OCI-LY3 (cell line): ENCODE measurements at regions not wholly inside any gene's neighbourhood (a gene's known extent, or its start where the extent isn't known, plus 50 kb on each side); places are given as distances from the start of the nearest gene placed in this dataset.

Source experiments
- EZH2phosphoT487 ChIP-seq: fragments of 200-600 bp; shearing (Covaris generic); IDR thresholded peaks from 2 replicates; pipeline ENCODE4 v1.6.1; 2018; ENCODE audit warnings: antibody characterized with exemption, mixed run types, low read depth
- TF ChIP-seq, protein P1 (sequence below): fragments of 200-600, 300-600 bp; sonication (generic); IDR thresholded peaks from 2 replicates; pipeline ENCODE4 v1.5.1; 2014; ENCODE audit warnings: antibody characterized with exemption, low read length, low read depth

DNA sequence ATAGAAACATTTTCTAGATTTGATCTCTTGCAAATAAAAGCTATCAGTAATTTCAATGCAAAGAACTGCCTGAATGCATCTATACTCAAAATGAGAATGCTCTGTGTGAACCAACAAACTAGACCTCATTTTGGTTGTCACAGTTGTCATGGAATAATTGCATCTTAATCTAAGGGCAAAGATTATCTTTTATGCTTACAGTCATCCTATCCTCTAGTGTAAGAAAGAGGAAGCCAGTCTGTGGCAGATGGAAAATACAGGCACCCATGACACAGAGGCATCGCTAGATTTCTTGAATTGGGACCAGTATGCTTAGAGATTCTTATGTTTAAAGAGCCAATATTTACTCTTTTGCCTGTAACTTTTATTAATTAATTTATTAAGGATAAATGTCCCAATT is 95.0 kb downstream of the MACIR start:
- TF ChIP-seq, protein P1, sequence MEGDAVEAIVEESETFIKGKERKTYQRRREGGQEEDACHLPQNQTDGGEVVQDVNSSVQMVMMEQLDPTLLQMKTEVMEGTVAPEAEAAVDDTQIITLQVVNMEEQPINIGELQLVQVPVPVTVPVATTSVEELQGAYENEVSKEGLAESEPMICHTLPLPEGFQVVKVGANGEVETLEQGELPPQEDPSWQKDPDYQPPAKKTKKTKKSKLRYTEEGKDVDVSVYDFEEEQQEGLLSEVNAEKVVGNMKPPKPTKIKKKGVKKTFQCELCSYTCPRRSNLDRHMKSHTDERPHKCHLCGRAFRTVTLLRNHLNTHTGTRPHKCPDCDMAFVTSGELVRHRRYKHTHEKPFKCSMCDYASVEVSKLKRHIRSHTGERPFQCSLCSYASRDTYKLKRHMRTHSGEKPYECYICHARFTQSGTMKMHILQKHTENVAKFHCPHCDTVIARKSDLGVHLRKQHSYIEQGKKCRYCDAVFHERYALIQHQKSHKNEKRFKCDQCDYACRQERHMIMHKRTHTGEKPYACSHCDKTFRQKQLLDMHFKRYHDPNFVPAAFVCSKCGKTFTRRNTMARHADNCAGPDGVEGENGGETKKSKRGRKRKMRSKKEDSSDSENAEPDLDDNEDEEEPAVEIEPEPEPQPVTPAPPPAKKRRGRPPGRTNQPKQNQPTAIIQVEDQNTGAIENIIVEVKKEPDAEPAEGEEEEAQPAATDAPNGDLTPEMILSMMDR = no peak
- TF ChIP-seq EZH2phosphoT487 = no peak
